ENCODE measurements at regions not wholly inside any gene's neighbourhood (a gene's known extent, or its start where the extent isn't known, plus 50 kb on each side); places are given as distances from the start of the nearest gene placed in this dataset.
A peak's percentile ranks its signal among the peaks of the same experiment; 100 is the strongest.

DNA sequence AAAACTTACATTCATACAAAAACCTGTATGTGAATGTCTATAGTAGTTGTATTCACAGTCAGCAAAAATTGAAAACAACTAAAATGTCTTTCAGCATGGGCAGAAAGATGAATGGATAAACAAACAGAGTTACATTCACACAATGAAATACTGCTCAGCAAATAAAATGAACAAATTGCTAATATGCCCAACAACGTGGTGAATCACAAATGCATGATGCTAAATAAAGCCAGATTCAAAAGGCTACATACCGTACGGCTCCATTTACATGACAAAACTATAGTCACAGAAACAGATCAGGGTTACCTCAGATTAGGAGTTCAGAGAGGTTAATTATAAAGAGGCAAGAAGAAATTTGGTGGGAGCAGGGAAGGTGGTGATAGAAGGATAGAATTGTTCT is 100.7 kb upstream of the KCTD3 start:
- no peak for DNase-seq (ENCODE audit: low spot score)

DNA sequence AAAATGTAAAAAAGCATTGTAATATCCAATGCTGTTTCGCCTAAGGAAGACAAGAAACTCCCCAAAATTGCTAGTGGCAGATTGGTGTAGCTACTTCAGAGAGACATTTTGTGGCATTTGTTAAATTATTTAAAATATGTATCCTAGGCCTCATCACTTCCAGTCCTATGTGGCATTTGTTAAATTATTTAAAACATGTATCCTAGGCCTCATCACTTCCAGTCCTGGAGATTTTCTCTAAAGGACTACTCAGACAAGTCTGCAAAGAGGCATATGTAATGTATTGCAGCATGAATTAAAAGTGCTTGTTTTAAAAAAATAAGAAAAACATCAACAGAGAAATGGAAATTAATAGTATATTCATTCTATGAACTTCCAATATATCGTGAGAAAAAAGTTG is 95.6 kb upstream of the KCTD3 start:
- DNase-seq (ENCODE audit: low spot score), result no peak

DNA sequence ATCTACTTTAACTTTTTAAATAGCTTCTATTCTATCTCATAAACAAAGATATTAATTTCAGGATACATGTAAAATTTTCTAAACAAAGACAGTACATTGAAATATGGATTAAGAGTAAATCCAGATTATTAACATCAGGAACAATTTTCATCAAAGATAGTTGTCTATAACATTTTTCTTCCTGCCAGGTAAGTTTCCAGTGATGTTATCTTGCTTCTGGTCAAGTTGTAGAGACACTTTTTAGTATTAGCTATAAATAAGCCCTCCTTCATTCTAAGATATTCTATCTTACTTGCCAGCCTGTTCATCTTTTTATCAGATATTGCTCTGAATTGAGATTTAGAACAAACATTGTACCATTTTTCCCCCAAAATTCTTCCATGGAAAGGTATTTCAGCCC is 94.4 kb upstream of the KCTD3 start:
- no peak for DNase-seq (ENCODE audit: low spot score)

DNA sequence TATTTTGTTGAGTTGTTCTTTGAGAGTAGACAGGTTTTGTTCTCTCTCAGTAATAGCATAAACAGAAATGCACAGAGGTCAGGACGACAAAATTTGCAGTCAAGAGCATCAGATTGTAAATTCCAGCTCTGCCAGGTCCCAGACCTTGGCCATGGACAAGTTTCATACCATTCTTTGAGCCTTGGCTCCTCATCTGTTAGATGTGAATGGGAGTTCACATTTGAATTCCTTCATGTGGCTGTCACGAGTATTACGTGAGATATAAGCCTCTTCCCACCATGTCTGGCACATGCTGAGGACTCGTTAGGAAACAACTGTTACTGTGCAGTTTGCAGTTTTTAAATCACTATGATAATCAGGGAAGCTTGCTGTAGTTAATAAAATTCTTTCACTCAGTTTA is 93.2 kb upstream of the KCTD3 start:
- DNase-seq (ENCODE audit: low spot score), result peak; percentile 5

DNA sequence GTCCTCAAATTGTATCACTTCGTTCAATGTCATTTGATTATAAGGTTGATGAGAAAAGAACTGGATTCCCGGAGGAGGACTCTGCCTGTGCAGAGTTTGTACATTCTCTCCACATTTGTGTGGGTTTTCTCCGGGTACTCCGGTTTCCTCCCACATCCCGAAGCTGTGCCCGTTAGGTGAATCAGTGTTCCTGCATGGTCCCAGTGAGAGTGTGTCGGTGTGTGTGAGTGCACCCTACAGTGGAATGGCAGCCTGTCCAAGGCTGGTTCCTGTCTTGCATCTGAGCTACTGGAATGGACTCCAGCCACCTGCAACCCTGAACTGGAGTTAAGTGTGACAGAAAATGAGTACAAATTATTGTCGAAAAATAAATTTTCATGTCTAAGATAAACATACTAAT is 92.2 kb upstream of the KCTD3 start:
- DNase-seq (ENCODE audit: low spot score), result no peak

DNA sequence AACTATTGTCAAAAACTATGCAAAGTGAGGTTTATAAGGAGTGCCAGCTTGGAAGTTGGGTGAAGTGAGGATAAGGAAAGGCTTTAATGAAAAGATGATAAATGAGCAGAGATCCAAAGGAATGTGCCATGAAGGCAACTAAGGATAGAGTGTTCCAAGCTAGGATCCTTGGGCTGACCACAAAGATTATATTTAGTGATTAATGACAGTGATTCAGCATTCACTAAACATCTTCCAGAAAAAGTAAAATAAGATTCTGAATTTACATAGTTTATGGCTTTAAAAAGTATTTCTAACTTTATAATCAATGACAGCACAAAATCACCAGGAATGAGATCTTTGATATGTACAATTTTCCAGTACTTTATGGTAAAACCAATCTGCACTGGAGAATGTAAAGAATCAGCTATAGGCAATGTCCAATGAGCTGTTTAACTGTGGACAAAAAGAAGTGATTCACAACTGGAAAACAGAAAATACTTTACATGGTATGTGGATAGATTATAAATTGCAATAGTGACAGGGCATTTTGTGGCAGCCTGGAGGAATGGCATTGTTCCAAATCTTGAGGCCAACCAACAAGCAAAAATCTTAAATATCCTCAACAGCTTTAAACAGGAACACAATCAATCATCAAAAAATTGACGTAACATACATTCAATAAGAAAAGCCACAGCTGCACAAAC is 91.2 kb upstream of the KCTD3 start:
- peak; percentile 27 for DNase-seq (ENCODE audit: low spot score)

DNA sequence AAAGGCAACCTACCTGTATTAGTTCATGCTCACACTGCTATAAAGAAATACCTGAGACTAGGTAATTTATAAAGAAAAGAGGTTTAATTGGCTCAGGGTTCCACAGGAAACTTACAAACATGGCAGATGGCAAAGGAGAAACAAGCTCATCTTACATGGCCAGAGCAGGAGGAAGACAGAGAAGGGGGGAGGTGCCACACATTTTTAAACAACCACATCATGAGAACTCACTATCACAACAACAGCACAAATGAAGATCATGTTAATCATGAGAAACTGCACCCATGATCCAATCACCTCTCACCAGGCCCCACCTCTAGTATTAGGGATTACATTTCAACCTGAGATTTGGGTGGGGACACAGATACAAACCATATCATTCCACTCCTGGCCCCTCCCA is 90.6 kb upstream of the KCTD3 start:
- no peak for DNase-seq (ENCODE audit: low spot score)

DNA sequence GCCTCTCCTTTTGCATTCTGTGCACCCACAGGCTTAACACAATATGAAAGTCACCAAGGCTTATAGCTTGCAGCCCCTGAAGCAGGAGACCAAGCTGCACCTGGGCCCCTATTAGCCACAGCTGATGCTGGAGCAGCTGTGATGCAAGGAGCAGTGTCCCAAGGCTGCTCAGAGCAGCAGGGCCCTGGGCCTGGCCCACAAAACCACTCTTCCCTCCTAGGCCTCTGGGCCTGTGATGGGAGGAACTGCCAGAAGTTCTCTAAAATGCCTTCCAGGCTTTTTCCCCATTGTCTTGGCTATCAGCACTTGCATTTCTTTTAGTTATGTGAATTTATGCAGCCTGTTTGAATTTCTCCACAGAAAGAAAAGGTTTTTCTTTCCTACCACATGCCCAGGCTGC is 89.5 kb upstream of the KCTD3 start:
- DNase-seq (ENCODE audit: low spot score), result no peak

DNA sequence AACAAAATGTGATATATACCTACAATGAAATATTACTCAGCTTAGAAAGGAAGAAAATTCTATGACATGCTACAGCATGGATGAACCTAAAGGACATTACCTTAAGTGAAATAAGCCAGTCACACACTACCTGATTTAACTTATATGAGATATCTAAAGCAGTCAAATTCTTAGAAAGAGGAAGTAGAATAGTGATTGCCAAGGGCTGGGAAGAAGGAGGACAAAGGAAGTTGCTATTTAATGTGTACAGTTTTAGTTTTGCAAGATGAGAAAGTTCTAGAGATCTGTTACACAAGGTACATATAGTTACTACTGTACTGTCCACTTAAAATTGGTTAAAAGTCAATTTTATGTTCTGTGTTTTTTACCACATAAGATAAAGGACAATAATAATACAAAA is 87.5 kb upstream of the KCTD3 start:
- no peak for DNase-seq (ENCODE audit: low spot score)

DNA sequence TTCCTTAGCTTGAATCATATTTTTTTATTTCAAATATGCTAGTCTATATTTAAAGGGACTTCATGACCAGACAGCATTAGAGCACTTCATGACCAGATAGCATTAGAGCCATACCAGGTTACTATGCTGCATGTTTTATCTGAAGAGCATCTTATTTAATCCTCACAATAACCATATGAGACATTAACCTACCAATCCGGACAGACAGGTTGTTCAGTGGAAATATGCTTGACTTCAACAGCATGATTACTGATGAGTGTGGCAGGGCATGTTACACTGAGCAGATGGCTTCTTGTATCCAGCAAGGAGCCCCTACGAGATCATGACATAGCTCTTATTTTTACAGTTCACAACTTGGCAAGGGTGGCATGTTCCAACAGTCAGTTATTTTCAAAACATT is 85.0 kb upstream of the KCTD3 start:
- no peak for DNase-seq (ENCODE audit: low spot score)

DNA sequence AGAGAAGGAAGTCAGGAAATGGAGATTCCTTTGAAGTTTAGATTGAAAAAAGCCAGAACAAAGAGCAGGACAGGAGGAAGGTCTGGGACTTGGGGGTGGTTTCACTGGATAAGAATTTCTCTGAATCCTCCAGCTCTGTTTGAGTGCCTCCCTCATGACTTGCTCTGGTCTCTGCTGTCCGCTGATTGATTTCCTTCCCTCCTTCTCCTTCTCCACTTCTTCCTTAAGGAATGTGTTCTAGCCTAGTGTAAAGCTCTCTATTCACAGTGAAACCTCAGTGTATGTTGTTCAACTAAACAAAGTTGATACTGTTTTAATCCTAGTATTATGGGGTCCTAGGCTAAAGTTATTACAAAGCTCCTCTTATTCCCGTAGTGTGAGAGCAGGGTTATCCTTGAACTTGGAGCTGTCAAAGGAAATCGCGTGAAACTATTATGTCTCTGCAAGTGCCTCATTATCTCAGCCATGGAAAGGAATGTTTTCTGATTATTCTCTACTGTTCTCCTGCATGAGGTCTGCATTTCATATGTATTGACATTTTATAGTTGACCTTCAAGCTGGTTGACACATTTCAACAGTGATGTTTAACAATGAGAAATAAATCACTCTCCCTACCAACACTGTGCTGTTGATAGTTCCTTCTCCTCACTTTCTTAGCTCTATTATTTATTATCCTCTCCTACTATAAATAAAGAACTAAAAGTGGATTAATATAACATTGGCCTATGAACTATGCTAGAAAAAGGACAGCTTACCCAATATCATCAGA is 82.7 kb upstream of the KCTD3 start:
- DNase-seq (ENCODE audit: low spot score), result no peak

DNA sequence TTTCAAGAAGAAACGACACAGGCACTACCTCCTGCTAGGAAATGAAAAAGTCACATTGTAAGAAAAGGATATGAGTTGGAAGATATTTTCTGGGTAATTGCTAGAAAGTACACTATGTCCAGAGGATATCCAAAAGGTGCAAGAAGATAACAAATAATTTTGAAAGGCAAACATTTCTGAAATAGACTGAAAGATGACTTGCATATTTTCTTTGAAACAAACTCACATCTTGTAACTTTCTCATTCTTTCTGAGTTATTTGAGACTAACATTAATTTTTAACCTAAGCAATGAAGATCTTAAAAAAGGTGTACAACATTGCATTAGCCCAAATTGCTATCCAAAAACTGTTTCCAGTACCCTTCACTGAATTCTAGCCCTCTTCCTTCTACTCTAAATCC is 79.6 kb upstream of the KCTD3 start:
- DNase-seq (ENCODE audit: low spot score), result no peak

DNA sequence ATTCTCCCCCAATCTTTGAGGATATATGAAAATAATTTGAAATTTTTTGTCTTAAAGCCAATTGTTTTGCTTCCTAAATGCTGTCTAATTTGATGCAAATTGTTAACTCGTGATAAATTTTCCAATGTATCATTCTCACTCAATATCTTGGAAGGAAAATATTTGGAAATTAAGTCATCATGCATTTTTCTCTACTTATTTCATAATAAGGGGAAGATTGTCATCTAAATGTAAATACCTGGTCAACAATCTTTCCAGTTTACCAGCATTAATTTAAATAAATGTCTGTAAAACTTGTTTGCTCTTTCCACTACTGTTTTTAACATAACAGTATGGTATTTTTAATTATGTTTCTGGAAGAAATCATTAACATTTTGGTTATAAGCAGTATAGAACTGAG is 78.3 kb upstream of the KCTD3 start:
- no peak for DNase-seq (ENCODE audit: low spot score)

DNA sequence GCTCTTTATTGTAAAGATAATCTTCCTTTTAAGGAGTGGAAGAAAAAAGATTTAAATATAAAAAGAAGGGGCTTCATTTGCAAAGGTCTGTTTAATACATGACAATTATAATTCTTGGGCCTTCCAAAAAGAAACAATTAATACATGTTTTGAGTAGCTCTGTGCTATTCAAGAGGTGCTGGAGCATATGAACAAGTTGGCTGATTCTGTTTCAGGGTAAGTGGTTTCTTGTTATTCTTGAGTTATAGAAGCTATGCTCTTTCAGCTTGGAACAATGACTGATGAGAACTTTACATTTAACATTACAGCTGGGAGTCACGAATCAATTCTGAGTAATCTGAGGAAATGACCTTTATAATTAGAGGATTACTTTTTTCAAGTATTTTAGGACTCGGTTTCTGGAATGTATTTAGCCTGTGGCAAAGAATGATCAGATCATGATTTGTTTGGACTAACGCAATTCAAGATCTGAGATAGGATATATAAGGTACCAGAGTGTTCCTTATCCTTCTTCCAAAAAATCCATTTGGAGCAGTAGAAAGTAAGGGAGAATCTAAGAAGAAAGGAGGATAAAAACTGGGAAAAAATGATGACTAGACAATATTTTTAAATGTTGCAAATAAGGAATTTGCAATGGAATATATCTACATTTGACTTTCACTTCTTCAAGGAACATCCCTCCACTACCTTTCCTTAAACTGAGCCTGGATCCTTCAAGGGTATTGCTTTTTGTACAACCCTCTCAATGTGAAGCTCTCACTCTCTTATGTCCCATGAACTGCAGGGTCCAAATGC is 77.1 kb upstream of the KCTD3 start:
- DNase-seq (ENCODE audit: low spot score), result no peak

DNA sequence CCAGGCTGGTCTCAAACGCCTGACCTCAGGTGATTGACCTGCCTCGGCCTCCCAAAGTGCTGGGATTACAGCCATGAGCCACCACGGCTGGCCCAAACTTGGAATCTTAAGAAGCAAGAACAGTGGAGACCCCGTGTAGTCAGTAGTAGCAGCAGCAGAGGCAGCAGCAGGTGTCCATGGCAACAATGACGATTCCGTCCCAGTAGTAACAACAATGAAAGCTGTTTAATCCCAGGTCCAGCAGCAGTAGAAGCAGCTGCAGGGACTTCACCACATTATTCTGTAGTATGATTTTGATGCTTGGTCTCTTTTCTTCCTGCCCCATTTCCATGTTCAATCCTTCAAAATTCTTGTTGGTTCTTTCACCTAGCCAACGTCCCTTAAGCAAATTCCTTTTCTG is 69.6 kb upstream of the KCTD3 start:
- no peak for DNase-seq (ENCODE audit: low spot score)

DNA sequence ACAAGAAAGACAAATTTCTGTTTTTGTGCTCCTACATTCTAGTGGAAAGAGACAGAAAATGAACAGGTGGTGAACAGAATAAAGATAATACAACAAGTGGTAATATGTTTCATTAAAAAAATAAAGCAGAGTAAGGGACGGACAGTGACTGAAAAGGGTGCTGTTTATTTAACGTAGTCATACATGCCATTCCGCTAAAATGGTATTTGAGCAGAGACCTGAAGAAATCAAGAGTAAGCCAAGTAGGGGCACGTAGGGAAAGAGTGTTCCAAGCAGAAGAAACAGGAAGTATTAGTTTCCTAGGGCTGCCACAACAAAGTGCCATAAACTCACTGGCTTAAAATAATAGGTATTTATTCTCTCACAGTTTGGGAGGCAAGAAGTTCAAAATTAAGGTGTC is 65.6 kb upstream of the KCTD3 start:
- no peak for DNase-seq (ENCODE audit: low spot score)

DNA sequence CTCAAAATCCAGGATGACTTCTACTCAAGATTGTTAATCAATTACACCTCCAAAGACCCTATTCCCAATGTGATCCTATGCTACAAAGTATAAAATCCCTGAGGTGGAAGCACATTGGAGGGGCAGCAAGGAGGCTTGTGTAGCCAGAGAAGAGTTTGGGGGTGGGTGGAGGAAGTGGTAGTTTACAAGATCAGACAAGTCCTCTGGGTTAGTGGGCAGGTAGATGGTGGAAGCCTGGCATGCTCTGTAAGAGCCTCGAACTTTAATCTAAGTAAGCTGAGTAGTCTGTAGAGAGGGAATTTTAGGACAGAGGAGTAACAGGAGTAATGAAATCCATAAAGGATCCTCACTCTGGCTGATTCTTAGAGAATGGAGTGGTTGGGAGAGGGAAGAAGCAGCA is 65.0 kb upstream of the KCTD3 start:
- no peak for DNase-seq (ENCODE audit: low spot score)

DNA sequence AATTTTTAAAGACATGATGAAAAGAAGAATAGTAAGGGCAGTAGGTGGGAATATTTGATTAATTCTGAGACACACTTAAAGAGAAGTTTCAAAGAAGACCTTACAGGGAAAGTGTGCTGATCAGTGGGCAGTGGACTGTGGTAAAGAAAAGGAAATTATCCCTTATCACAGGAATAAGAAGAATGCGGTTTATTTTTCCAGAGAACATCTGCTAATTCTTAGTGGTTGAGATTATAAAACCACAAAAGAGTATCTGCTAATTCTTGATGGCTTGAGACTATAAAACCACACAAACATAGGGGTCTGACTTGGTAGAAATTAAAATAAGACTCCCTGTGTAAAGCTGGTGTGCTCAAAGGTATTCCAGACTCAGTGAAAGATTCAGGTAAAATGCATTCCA is 60.0 kb upstream of the KCTD3 start:
- no peak for DNase-seq (ENCODE audit: low spot score)

DNA sequence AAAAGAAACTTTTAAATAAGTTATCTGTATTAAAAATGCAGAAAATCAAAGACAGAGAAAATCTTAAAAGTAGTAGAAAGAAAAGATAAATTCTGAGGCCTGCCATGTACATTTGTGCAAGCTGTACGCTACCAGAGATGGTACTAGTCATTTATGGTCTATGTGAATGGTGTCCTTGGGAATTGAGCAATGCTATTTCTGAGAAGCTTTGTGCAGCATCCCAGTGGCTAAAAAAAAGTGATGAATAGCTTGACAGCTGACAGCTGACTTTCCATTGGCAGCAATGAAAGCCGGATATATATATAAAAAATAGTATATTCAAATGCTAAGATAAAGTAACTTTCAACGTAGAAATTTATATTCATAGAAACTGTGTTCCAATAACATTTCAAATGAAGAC is 58.8 kb upstream of the KCTD3 start:
- no peak for DNase-seq (ENCODE audit: low spot score)

Measured in AG08396 (cell line).